CD14-positive monocyte (primary cell): ENCODE measurements at regions not wholly inside any gene's neighbourhood (a gene's known extent, or its start where the extent isn't known, plus 50 kb on each side); places are given as distances from the start of the nearest gene placed in this dataset.
A peak's percentile ranks its signal among the peaks of the same experiment; 100 is the strongest.

Experiments
- DNase-seq, 3 donors: peaks; one replicate each; pipeline ENCODE4 v3.0.0-alpha.2; 2011 to 2022
- H2AFZ ChIP-seq: 2 replicates; pipeline ENCODE4 v1.6.0; 2012; ENCODE audit warnings: mild to moderate bottlenecking, low read depth, low read length, inconsistent platforms; ENCODE audit not compliant: insufficient read depth, poor library complexity, severe bottlenecking
- H3K27ac ChIP-seq, 2 donors: 1 replicate in 1 of 2; 2 replicates in 1 of 2; pipeline ENCODE4 v1.5.1; 2012 to 2013; ENCODE audit warnings: low read length in 2 of 2, control low read depth in 1 of 2, inconsistent platforms in 1 of 2, low read depth in 1 of 2, mild to moderate bottlenecking in 1 of 2
- H3K27me3 ChIP-seq, 2 donors: one replicate each; pipeline versions ENCODE4 v1.6.0 to v1.6.1; 2011 to 2013; ENCODE audit warnings: low read length in 2 of 2; ENCODE audit not compliant: control insufficient read depth in 2 of 2, insufficient read depth in 2 of 2
- H3K36me3 ChIP-seq, 2 donors: replicated peaks in 1 of 2; 1 replicate in 1 of 2; 2 replicates in 1 of 2; pipeline versions ENCODE4 v1.5.1 to v1.6.1; 2012 to 2013; ENCODE audit warnings: low read length in 2 of 2, control low read depth in 1 of 2, inconsistent platforms in 1 of 2, mild to moderate bottlenecking in 1 of 2; ENCODE audit not compliant: insufficient read depth in 2 of 2, control insufficient read depth in 1 of 2
- H3K4me1 ChIP-seq, 2 donors: 1 replicate in 1 of 2; 2 replicates in 1 of 2; pipeline versions ENCODE4 v1.5.1 to v1.6.1; 2012 to 2013; ENCODE audit warnings: low read length in 2 of 2, control low read depth in 1 of 2, inconsistent platforms in 1 of 2, mild to moderate bottlenecking in 1 of 2, moderate library complexity in 1 of 2; ENCODE audit not compliant: insufficient read depth in 2 of 2, control insufficient read depth in 1 of 2
- H3K4me2 ChIP-seq: replicated peaks from 2 replicates; pipeline ENCODE3; 2012; ENCODE audit warnings: low read length, moderate library complexity, mild to moderate bottlenecking; ENCODE audit not compliant: poor library complexity, severe bottlenecking; ENCODE audit errors: extremely low read depth
- H3K4me3 ChIP-seq, 3 experiments: fragments of 200-600 bp in 1 of 3; sonication (generic) in 1 of 3; replicated peaks in 1 of 3; 1 replicate in 2 of 3; 2 replicates in 1 of 3; pipeline ENCODE4 v1.5.1; 2011 to 2013; ENCODE audit warnings: low read length in 3 of 3, mild to moderate bottlenecking in 3 of 3, control low read depth in 2 of 3, low read depth in 2 of 3, inconsistent platforms in 1 of 3, moderate library complexity in 1 of 3
- H3K79me2 ChIP-seq: 2 replicates; pipeline ENCODE4 v1.6.0; 2012; ENCODE audit warnings: mild to moderate bottlenecking, control low read depth, inconsistent platforms, low read length, moderate library complexity; ENCODE audit not compliant: insufficient read depth
- H3K9ac ChIP-seq: 2 replicates; pipeline ENCODE4 v1.6.0; 2017; ENCODE audit warnings: low read length, mild to moderate bottlenecking; ENCODE audit not compliant: insufficient read depth, poor library complexity, severe bottlenecking
- H3K9me3 ChIP-seq, 2 donors: replicated peaks in 1 of 2; 1 replicate in 1 of 2; 2 replicates in 1 of 2; pipeline versions ENCODE4 v1.5.1 to v1.6.1; 2012 to 2013; ENCODE audit warnings: low read length in 2 of 2, control low read depth in 1 of 2; ENCODE audit not compliant: control insufficient read depth in 1 of 2, insufficient read depth in 1 of 2
- H4K20me1 ChIP-seq: 2 replicates; pipeline ENCODE4 v1.6.0; 2012; ENCODE audit warnings: mild to moderate bottlenecking, low read length, control low read depth, moderate library complexity; ENCODE audit not compliant: insufficient read depth
- H3K27ac Mint-ChIP-seq, 7 donors: one replicate each; pipeline ENCODE4 v1.8.0; 2020; ENCODE audit warnings: mild to moderate bottlenecking in 7 of 7, mixed read lengths in 7 of 7, moderate library complexity in 6 of 7, inconsistent platforms in 2 of 7
- H3K27me3 Mint-ChIP-seq, 3 donors: one replicate each; pipeline ENCODE4 v1.8.0; 2021 to 2022; ENCODE audit warnings: low read depth in 3 of 3, mild to moderate bottlenecking in 3 of 3, mixed read lengths in 3 of 3, moderate library complexity in 3 of 3, inconsistent platforms in 1 of 3
- H3K36me3 Mint-ChIP-seq, 2 donors: one replicate each; pipeline ENCODE4 v1.8.0; 2020; ENCODE audit warnings: mixed read lengths in 2 of 2, inconsistent platforms in 1 of 2, mild to moderate bottlenecking in 1 of 2
- H3K4me1 Mint-ChIP-seq: one replicate; pipeline ENCODE4 v1.8.0; 2020; ENCODE audit warnings: mild to moderate bottlenecking, mixed read lengths
- H3K4me3 Mint-ChIP-seq, 2 donors: one replicate each; pipeline ENCODE4 v1.8.0; 2020; ENCODE audit warnings: mild to moderate bottlenecking in 2 of 2, mixed read lengths in 2 of 2, moderate library complexity in 1 of 2
- H3K9me3 Mint-ChIP-seq, 7 donors: one replicate each; pipeline ENCODE4 v1.8.0; 2020 to 2022; ENCODE audit warnings: mixed read lengths in 7 of 7, mild to moderate bottlenecking in 6 of 7, moderate library complexity in 6 of 7, inconsistent platforms in 2 of 7
- WGBS: methylation state at CpG from one replicate; pipeline ENCODE4 v1.1.5; 2013; ENCODE audit warnings: missing lambda C conversion rate; ENCODE audit not compliant: insufficient coverage; 5-methylcytosine and 5-hydroxymethylcytosine counted together
- intact Hi-C, 2 donors: fragments of 100-400 bp; cut with micrococcal nuclease; formaldehyde crosslinking; loops; one replicate each; pipeline versions ENCODE4 v1.15.0 to v1.15.1; 2023
- TF ChIP-seq, protein P1 (sequence below): fragments of 200-600 bp; IDR thresholded peaks from one replicate; pipeline ENCODE4 v1.8.0; 2022; ENCODE audit warnings: antibody characterized with exemption, mild to moderate bottlenecking

DNA sequence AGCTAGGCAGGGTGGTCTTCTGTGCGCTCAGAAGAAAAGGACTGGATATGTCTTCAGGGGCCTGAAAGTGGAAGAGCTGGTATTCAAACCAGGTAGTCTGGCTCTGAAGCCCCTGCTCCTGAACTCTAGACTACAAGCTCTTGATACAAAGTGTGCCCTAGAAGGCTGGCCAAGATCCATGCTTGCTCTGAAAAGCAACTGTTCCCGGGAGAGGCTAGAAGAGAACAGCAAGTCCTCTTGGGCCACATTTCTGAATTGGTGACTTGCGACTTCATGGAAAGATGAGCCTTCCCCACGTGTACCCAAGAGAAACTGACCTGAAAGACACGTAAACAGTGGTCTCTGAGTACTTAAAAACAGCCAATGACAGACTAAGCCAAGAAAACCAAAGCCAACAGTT is 123.3 kb upstream of the GRIK3 start:
- no peaks in the 10 kb centered on the region for H3K79me2 ChIP-seq
- 70% methylated on average over 5 of the region's 5 CpGs for WGBS
- no peak overlapping the region for H3K4me2 ChIP-seq
- H3K4me3 ChIP-seq: no peak overlapping the region
- H3K27me3 Mint-ChIP-seq: peaks cover 1 to 4% (median 2%) of the 10 kb centered on the region in 3 donors
- H3K4me1 Mint-ChIP-seq: no peaks in the 10 kb centered on the region
- H3K4me1 ChIP-seq: no peaks in the 10 kb centered on the region
- no peaks in the 10 kb centered on the region for H3K36me3 ChIP-seq
- no peak overlapping the region for H3K9ac ChIP-seq
- peaks cover 0 to 8% (median 4%) of the 10 kb centered on the region in 7 donors for H3K9me3 Mint-ChIP-seq
- no peaks in the 10 kb centered on the region for H3K36me3 Mint-ChIP-seq
- H2AFZ ChIP-seq: no peak overlapping the region
- TF ChIP-seq, protein P1, sequence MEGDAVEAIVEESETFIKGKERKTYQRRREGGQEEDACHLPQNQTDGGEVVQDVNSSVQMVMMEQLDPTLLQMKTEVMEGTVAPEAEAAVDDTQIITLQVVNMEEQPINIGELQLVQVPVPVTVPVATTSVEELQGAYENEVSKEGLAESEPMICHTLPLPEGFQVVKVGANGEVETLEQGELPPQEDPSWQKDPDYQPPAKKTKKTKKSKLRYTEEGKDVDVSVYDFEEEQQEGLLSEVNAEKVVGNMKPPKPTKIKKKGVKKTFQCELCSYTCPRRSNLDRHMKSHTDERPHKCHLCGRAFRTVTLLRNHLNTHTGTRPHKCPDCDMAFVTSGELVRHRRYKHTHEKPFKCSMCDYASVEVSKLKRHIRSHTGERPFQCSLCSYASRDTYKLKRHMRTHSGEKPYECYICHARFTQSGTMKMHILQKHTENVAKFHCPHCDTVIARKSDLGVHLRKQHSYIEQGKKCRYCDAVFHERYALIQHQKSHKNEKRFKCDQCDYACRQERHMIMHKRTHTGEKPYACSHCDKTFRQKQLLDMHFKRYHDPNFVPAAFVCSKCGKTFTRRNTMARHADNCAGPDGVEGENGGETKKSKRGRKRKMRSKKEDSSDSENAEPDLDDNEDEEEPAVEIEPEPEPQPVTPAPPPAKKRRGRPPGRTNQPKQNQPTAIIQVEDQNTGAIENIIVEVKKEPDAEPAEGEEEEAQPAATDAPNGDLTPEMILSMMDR: no peak
- no peaks in the 10 kb centered on the region for H4K20me1 ChIP-seq
- no peaks in the 10 kb centered on the region for H3K9me3 ChIP-seq
- H3K27ac Mint-ChIP-seq: peak overlapping the region in 1 of 7 donors; percentile 7
- intact Hi-C loops: no loop called here
- H3K27me3 ChIP-seq: no peaks in the 10 kb centered on the region
- H3K27ac ChIP-seq: no peak overlapping the region
- no peak overlapping the region for H3K4me3 Mint-ChIP-seq
- DNase-seq: no peak

DNA sequence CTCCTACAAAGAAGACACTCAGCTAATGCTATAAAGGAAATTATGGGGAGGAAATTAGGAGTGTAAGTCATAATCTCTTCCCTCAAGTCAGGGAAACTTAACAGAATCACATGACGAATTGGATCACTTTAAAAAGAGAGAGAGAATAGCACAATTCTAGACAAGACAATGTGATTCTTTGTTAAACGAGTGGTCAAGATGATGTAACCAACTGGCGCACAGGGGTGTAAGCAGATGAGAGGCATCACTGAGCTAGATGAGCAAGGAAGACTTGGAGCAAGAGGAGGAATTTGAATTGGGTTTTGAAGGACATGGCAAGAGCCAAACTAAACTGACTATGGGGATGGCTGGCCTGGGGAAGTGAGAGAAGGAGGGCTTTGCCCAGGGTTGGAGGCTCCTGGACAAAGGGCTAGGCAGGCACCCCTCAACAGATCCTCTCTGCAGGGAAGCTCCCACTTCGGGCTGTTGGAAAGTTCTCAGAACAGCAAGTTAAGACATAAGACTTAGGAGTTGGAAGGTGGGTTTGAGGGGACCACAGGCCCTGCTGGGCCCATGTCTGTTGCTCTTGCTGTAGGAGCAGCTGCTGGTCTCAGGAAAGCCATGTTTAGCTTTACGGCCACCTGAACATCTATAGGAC is 123.9 kb upstream of the GRIK3 start:
- Histone ChIP-seq H3K27me3 (no peaks in the 10 kb centered on the region), H2AFZ (no peak overlapping the region)
- peaks cover 0 to 8% (median 4%) of the 10 kb centered on the region in 7 donors for H3K9me3 Mint-ChIP-seq

More for the DNA sequence above, 123.9 kb upstream of the GRIK3 start:
- H3K4me3 Mint-ChIP-seq: no peak overlapping the region
- Histone ChIP-seq H3K4me3 (no peak overlapping the region), H3K4me2 (no peak overlapping the region), H3K4me1 (no peaks in the 10 kb centered on the region), H4K20me1 (no peaks in the 10 kb centered on the region), H3K27ac (no peak overlapping the region), H3K9me3 (no peaks in the 10 kb centered on the region), H3K36me3 (no peaks in the 10 kb centered on the region), H3K9ac (no peak overlapping the region), H3K79me2 (no peaks in the 10 kb centered on the region)
- 93% methylated on average over 4 of the region's 5 CpGs for WGBS
- H3K4me1 Mint-ChIP-seq: no peaks in the 10 kb centered on the region
- DNase-seq: no peak
- H3K27me3 Mint-ChIP-seq: peaks cover 0 to 4% (median 2%) of the 10 kb centered on the region in 3 donors
- H3K36me3 Mint-ChIP-seq: no peaks in the 10 kb centered on the region
- H3K27ac Mint-ChIP-seq: no peak overlapping the region
- intact Hi-C loops: no loop called here
- TF ChIP-seq, protein P1: no peak
